Erythroblast (primary cell): ENCODE measurements at regions not wholly inside any gene's neighbourhood (a gene's known extent, or its start where the extent isn't known, plus 50 kb on each side); places are given as distances from the start of the nearest gene placed in this dataset.

ENCODE experiments used
- GATA1 ChIP-seq: IDR thresholded peaks from 2 replicates; pipeline ENCODE4 v1.6.1; 2011; ENCODE audit warnings: low read depth, mild to moderate bottlenecking, control low read depth, low read length, moderate library complexity
- POLR2A ChIP-seq: IDR thresholded peaks from 2 replicates; pipeline ENCODE4 v1.6.1; 2011; ENCODE audit warnings: mild to moderate bottlenecking, low read length

DNA sequence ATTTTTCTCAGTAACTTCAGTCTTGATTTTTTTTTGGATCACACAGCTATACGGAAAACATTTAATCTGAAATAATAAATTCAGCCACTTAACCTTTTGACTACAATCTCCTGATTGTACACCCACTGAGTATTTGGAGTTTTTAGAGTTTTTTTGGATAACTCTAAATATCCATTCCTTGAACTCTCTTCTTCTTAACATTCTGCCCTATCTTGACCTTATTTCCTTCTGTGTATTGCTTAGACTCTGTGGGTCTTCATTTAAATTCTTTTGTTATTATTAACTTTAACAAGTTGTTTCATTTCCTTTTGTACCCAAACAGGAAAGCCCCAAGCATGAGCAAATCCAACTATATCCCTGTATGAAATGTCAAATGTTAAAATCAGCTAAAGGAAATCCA, 170.2 kb upstream of the PTCHD4 start:
- TF ChIP-seq GATA1 (no peak), POLR2A (no peak)
